IMR-90 (cell line): ENCODE measurements at regions not wholly inside any gene's neighbourhood (a gene's known extent, or its start where the extent isn't known, plus 50 kb on each side); places are given as distances from the start of the nearest gene placed in this dataset.
"Not testable (repeated sequence)": the region's sequence is repeated elsewhere in the genome, so short reads cannot be mapped to it uniquely, and the experiment has no call there.

ENCODE experiments used
- ATAC-seq: fragments of 200-7000 bp; cut with Tn5 transposase; 2 replicates; pipeline ENCODE4 v1.9.1; 2020; ENCODE audit warnings: low read depth, mild to moderate bottlenecking, moderate library complexity
- BruUV-seq: library from RNA; stranded (reverse); fragments of 400-500 nt; replicated peaks from 2 replicates; lab custom pipeline; 2021; lab: Mats Ljungman, UMichigan
- CTCF ChIA-PET: fragments of 300-600 bp; formaldehyde crosslinking; extraction: SDS; loops from one replicate; lab custom pipeline; 2021; ENCODE audit warnings: antibody characterized with exemption; lab: Yijun Ruan, JAX
- POLR2A ChIA-PET: fragments of 300-600 bp; sonication (Branson Sonifier 250); formaldehyde crosslinking; loops from one replicate; lab custom pipeline; 2022; ENCODE audit warnings: antibody characterized with exemption; ENCODE audit not compliant: unreplicated experiment; lab: Charles Lee
- DNase-seq: peaks from one replicate; pipeline ENCODE4 v3.0.0; 2013
- H2AFZ ChIP-seq: replicated peaks from 2 replicates; pipeline ENCODE3; 2013; ENCODE audit warnings: low read length, mild to moderate bottlenecking; ENCODE audit not compliant: poor library complexity
- H2AK5ac ChIP-seq: 2 replicates; pipeline ENCODE4 v1.6.1; 2013; ENCODE audit warnings: low read depth, low read length, inconsistent platforms
- H2AK9ac ChIP-seq: replicated peaks from 2 replicates; pipeline ENCODE3; 2013; ENCODE audit warnings: mild to moderate bottlenecking, low read depth, low read length, moderate library complexity; ENCODE audit not compliant: poor library complexity
- H2BK120ac ChIP-seq: 2 replicates; pipeline ENCODE4 v1.6.1; 2013; ENCODE audit warnings: low read depth, low read length, inconsistent platforms
- H2BK15ac ChIP-seq: 3 replicates; pipeline ENCODE4 v1.6.1; 2013; ENCODE audit warnings: low read depth, low read length, inconsistent platforms
- H2BK20ac ChIP-seq: 2 replicates; pipeline ENCODE4 v1.6.1; 2013; ENCODE audit warnings: low read depth, mild to moderate bottlenecking, inconsistent platforms, low read length, moderate library complexity
- H2BK5ac ChIP-seq: 2 replicates; pipeline ENCODE4 v1.6.1; 2013; ENCODE audit warnings: mild to moderate bottlenecking, low read depth, low read length, inconsistent platforms; ENCODE audit not compliant: poor library complexity, severe bottlenecking
- H3K14ac ChIP-seq: replicated peaks from 2 replicates; pipeline ENCODE4 v1.6.1; 2013; ENCODE audit warnings: low read depth, low read length, inconsistent platforms
- H3K18ac ChIP-seq: 2 replicates; pipeline ENCODE4 v1.6.1; 2013; ENCODE audit warnings: low read depth, low read length, control low read depth
- H3K23ac ChIP-seq: 2 replicates; pipeline ENCODE4 v1.6.1; 2013; ENCODE audit warnings: low read depth, low read length, inconsistent platforms
- H3K27ac ChIP-seq: 2 replicates; pipeline ENCODE4 v1.5.1; 2013; ENCODE audit warnings: mild to moderate bottlenecking, control low read depth, low read length; ENCODE audit not compliant: insufficient read depth
- H3K27me3 ChIP-seq: 2 replicates; pipeline ENCODE4 v1.6.1; 2013; ENCODE audit warnings: low read length; ENCODE audit not compliant: control insufficient read depth, insufficient read depth
- H3K36me3 ChIP-seq: 2 replicates; pipeline ENCODE4 v1.6.1; 2013; ENCODE audit warnings: low read length, mixed read lengths; ENCODE audit not compliant: control insufficient read depth, insufficient read depth
- H3K4ac ChIP-seq: 2 replicates; pipeline ENCODE4 v1.6.1; 2013; ENCODE audit warnings: low read depth, low read length, inconsistent platforms
- H3K4me1 ChIP-seq: 2 replicates; pipeline ENCODE4 v1.6.1; 2013; ENCODE audit warnings: low read length, mixed read lengths; ENCODE audit not compliant: control insufficient read depth, insufficient read depth
- H3K4me2 ChIP-seq: 2 replicates; pipeline ENCODE4 v1.6.1; 2013; ENCODE audit warnings: low read depth, mild to moderate bottlenecking, control low read depth, low read length, moderate library complexity
- H3K4me3 ChIP-seq: 2 replicates; pipeline ENCODE4 v1.5.1; 2013; ENCODE audit warnings: low read depth, mild to moderate bottlenecking, control low read depth, low read length, moderate library complexity; ENCODE audit not compliant: insufficient read depth
- H3K56ac ChIP-seq: 2 replicates; pipeline ENCODE4 v1.6.1; 2013; ENCODE audit warnings: low read length, inconsistent platforms; ENCODE audit not compliant: insufficient read depth; ENCODE audit errors: extremely low read depth
- H3K79me1 ChIP-seq, 2 experiments: 2 replicates each; pipeline ENCODE4 v1.6.1; 2013; ENCODE audit warnings: low read length in 2 of 2, inconsistent platforms in 1 of 2, low read depth in 1 of 2
- H3K9ac ChIP-seq: 2 replicates; pipeline ENCODE4 v1.6.1; 2013; ENCODE audit warnings: low read depth, low read length, control low read depth
- H3K9me1 ChIP-seq: 2 replicates; pipeline ENCODE4 v1.6.1; 2013; ENCODE audit warnings: low read length, inconsistent platforms; ENCODE audit not compliant: insufficient read depth
- H3K9me3 ChIP-seq: 2 replicates; pipeline ENCODE4 v1.6.1; 2013; ENCODE audit warnings: low read length; ENCODE audit not compliant: control insufficient read depth, insufficient read depth
- H4K20me1 ChIP-seq: 2 replicates; pipeline ENCODE4 v1.6.1; 2013; ENCODE audit warnings: low read length, inconsistent platforms; ENCODE audit not compliant: insufficient read depth
- H4K5ac ChIP-seq: 2 replicates; pipeline ENCODE4 v1.6.1; 2013; ENCODE audit warnings: mild to moderate bottlenecking, low read depth, low read length, control low read depth
- H4K8ac ChIP-seq, 2 experiments: 2 replicates each; pipeline ENCODE4 v1.6.1; 2013; ENCODE audit warnings: low read depth in 2 of 2, low read length in 2 of 2, control low read depth in 1 of 2, inconsistent platforms in 1 of 2
- H4K91ac ChIP-seq: 2 replicates; pipeline ENCODE4 v1.6.1; 2013; ENCODE audit warnings: low read depth, low read length, inconsistent platforms; ENCODE audit not compliant: insufficient read depth
- BHLHE40 ChIP-seq: fragments of 150-350 bp; IDR thresholded peaks from 2 replicates; pipeline ENCODE4 v1.6.1; 2016; ENCODE audit warnings: mild to moderate bottlenecking, low read depth, low read length
- CEBPB ChIP-seq: IDR thresholded peaks from 2 replicates; pipeline ENCODE4 v1.6.1; 2012; ENCODE audit warnings: low read depth, low read length, improper control_type of control experiment
- CHD1 ChIP-seq: IDR thresholded peaks from 2 replicates; pipeline ENCODE4 v1.6.1; 2012; ENCODE audit warnings: low read depth, low read length, improper control_type of control experiment
- ELK1 ChIP-seq: fragments of 150-350 bp; IDR thresholded peaks from 2 replicates; pipeline ENCODE4 v1.6.1; 2016; ENCODE audit warnings: low read depth, mild to moderate bottlenecking, low read length, moderate library complexity, borderline replicate concordance
- FOS ChIP-seq: fragments of 150-350 bp; IDR thresholded peaks from 2 replicates; pipeline ENCODE4 v1.6.1; 2016; ENCODE audit warnings: low read depth, low read length
- MAFK ChIP-seq: IDR thresholded peaks from 2 replicates; pipeline ENCODE4 v1.6.1; 2012; ENCODE audit warnings: low read depth, low read length, improper control_type of control experiment
- MAZ ChIP-seq: IDR thresholded peaks from 2 replicates; pipeline ENCODE4 v1.6.1; 2012; ENCODE audit warnings: low read depth, mild to moderate bottlenecking, low read length, improper control_type of control experiment, moderate library complexity, borderline replicate concordance
- MXI1 ChIP-seq: IDR thresholded peaks from 2 replicates; pipeline ENCODE4 v1.6.1; 2012; ENCODE audit warnings: low read depth, mild to moderate bottlenecking, low read length, moderate library complexity, borderline replicate concordance
- NFE2L2 ChIP-seq: fragments of 150-350 bp; IDR thresholded peaks from 2 replicates; pipeline ENCODE4 v1.6.1; 2016; ENCODE audit warnings: low read depth, mild to moderate bottlenecking, low read length
- RCOR1 ChIP-seq: IDR thresholded peaks from 2 replicates; pipeline ENCODE4 v1.6.1; 2012; ENCODE audit warnings: mild to moderate bottlenecking, low read length, improper control_type of control experiment; ENCODE audit not compliant: insufficient replicate concordance
- SMC3 ChIP-seq: fragments of 150-350 bp; IDR thresholded peaks from 2 replicates; pipeline ENCODE4 v1.6.1; 2016; ENCODE audit warnings: low read depth, mild to moderate bottlenecking, antibody characterized with exemption, low read length, moderate library complexity
- WGBS, 2 experiments: methylation state at CpG; one replicate each; pipeline versions ENCODE4 v1.1.5 to v1.1.7; 2013; ENCODE audit warnings: missing lambda C conversion rate in 2 of 2; ENCODE audit not compliant: insufficient read length in 1 of 2; ENCODE audit errors: extremely low coverage in 2 of 2; 5-methylcytosine and 5-hydroxymethylcytosine counted together
- dilution Hi-C: fragments of 300-500 bp; cut with HindIII; formaldehyde crosslinking; loops from one replicate; pipeline ENCODE4 v1.14.3; 2018; ENCODE audit warnings: low sequenced_read_pairs; ENCODE audit not compliant: unreplicated experiment
- in situ Hi-C: fragments of 300-500 bp; cut with MboI; formaldehyde crosslinking; loops from 3 replicates; pipeline ENCODE4 v1.14.3; 2019; ENCODE audit warnings: low sequenced_read_pairs, inconsistent platforms, mixed read lengths
- intact Hi-C: fragments of 100-400 bp; cut with micrococcal nuclease; formaldehyde crosslinking; loops from 2 replicates; pipeline ENCODE4 v1.10.0; 2022

DNA sequence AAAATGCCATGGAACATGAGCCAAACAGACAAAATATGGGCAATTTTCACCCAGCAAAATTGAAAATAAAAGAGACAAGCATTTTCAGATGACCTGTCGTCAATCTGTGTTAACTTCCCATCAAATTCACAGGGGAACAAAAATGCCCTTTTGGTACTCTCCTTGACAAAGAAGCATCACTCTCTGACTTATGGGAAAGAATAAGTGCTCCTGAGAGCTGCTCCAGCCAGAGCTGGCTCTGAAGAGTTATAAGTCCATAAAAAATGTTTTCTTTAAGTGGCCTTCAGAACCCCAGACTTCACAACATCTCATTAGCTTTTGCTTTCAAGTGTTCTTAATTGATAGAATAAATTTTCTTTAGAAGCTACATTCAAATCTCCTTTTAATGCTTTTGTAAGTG is 721.4 kb upstream of the GOT2 start:
- H3K4me3 ChIP-seq = no peak overlapping the region
- no peak overlapping the region for H2BK20ac ChIP-seq
- no peak overlapping the region for H3K27ac ChIP-seq
- H3K36me3 ChIP-seq = no peaks in the 10 kb centered on the region
- no peak overlapping the region for H3K9ac ChIP-seq
- H3K56ac ChIP-seq = no peak overlapping the region
- no peak overlapping the region for H4K91ac ChIP-seq
- intact Hi-C loops (no loop called here), in situ Hi-C loops (no loop called here), dilution Hi-C loops (no loop called here)
- H4K8ac ChIP-seq = no peak overlapping the region
- CTCF ChIA-PET = interaction anchor here (0.6 kb wide), 1 partner anchor 263 kb away, joined by 3 read pairs; no protein-coding TSS in a partner anchor
- ATAC-seq = no peak
- POLR2A ChIA-PET = no interaction called here
- no peak overlapping the region for H2BK5ac ChIP-seq
- no peak overlapping the region for H3K18ac ChIP-seq
- no peaks in the 10 kb centered on the region for H3K4me1 ChIP-seq
- no peak overlapping the region for H2AK5ac ChIP-seq
- no peaks in the 10 kb centered on the region for H4K20me1 ChIP-seq
- TF ChIP-seq MAZ (no peak), NFE2L2 (no peak), MAFK (no peak), CHD1 (no peak), BHLHE40 (no peak), CEBPB (no peak), RCOR1 (no peak), MXI1 (no peak), SMC3 (no peak), ELK1 (no peak), FOS (no peak)
- no peak overlapping the region for H3K14ac ChIP-seq
- WGBS, 2 experiments = no CpG with 5 or more reads among the region's 1 CpG
- no peak for DNase-seq
- H2BK120ac ChIP-seq = no peak overlapping the region
- BruUV-seq = no TSS peak
- no peaks in the 10 kb centered on the region for H3K9me3 ChIP-seq
- no peaks in the 10 kb centered on the region for H3K79me1 ChIP-seq
- H3K23ac ChIP-seq = no peak overlapping the region
- H2AK9ac ChIP-seq = no peak overlapping the region
- H3K4ac ChIP-seq = no peak overlapping the region
- H4K5ac ChIP-seq = no peak overlapping the region
- H3K27me3 ChIP-seq = no peaks in the 10 kb centered on the region
- H3K4me2 ChIP-seq = no peak overlapping the region
- no peak overlapping the region for H2AFZ ChIP-seq
- no peak overlapping the region for H2BK15ac ChIP-seq
- no peaks in the 10 kb centered on the region for H3K9me1 ChIP-seq

DNA sequence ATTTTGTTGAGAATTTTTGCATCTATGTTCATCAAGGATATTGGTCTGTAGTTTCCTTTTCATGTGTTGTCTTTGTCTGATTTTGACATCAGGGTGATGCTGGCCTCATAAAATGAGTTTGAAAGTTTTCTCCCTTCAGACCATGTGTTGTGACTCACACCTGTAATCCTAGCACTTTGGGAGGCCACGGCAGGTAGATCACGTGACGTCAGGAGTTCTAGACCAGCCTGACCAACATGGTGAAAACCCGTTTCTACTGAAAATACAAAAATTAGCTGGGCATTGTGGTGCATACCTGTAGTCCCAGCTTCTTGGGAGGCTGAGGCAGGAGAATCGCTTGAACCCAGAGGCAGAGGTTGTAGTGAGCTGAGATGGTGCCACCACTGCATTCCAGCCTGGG is 716.4 kb upstream of the GOT2 start:
- H2AK5ac ChIP-seq, H3K9me1 ChIP-seq, H2BK20ac ChIP-seq, ATAC-seq, CTCF ChIA-PET, H3K36me3 ChIP-seq, H2AK9ac ChIP-seq, H3K27me3 ChIP-seq, H3K4me1 ChIP-seq, H3K79me1 ChIP-seq, H3K18ac ChIP-seq, BruUV-seq, H3K4me3 ChIP-seq, H3K23ac ChIP-seq, H4K8ac ChIP-seq, H4K91ac ChIP-seq, H3K27ac ChIP-seq, intact Hi-C loops, dilution Hi-C loops, H3K9ac ChIP-seq, H4K20me1 ChIP-seq, H2BK15ac ChIP-seq, DNase-seq, H3K4ac ChIP-seq, in situ Hi-C loops, H3K14ac ChIP-seq, H2BK120ac ChIP-seq, H2BK5ac ChIP-seq, H3K9me3 ChIP-seq, POLR2A ChIA-PET, H3K4me2 ChIP-seq, H2AFZ ChIP-seq, H4K5ac ChIP-seq, H3K56ac ChIP-seq: not testable (repeated sequence)
- WGBS, 2 experiments = no CpG with 5 or more reads among the region's 5 CpGs
